IMR-90 (cell line): ENCODE measurements at regions not wholly inside any gene's neighbourhood (a gene's known extent, or its start where the extent isn't known, plus 50 kb on each side); places are given as distances from the start of the nearest gene placed in this dataset.

Experiments
- ATAC-seq: fragments of 200-7000 bp; cut with Tn5 transposase; 2 replicates; pipeline ENCODE4 v1.9.1; 2020; ENCODE audit warnings: low read depth, mild to moderate bottlenecking, moderate library complexity
- BruUV-seq: library from RNA; stranded (reverse); fragments of 400-500 nt; replicated peaks from 2 replicates; lab custom pipeline; 2021; lab: Mats Ljungman, UMichigan
- CTCF ChIA-PET: fragments of 300-600 bp; formaldehyde crosslinking; extraction: SDS; loops from one replicate; lab custom pipeline; 2021; ENCODE audit warnings: antibody characterized with exemption; lab: Yijun Ruan, JAX
- POLR2A ChIA-PET: fragments of 300-600 bp; sonication (Branson Sonifier 250); formaldehyde crosslinking; loops from one replicate; lab custom pipeline; 2022; ENCODE audit warnings: antibody characterized with exemption; ENCODE audit not compliant: unreplicated experiment; lab: Charles Lee
- DNase-seq: peaks from one replicate; pipeline ENCODE4 v3.0.0; 2013
- H2AFZ ChIP-seq: replicated peaks from 2 replicates; pipeline ENCODE3; 2013; ENCODE audit warnings: low read length, mild to moderate bottlenecking; ENCODE audit not compliant: poor library complexity
- H2AK5ac ChIP-seq: 2 replicates; pipeline ENCODE4 v1.6.1; 2013; ENCODE audit warnings: low read depth, low read length, inconsistent platforms
- H2AK9ac ChIP-seq: replicated peaks from 2 replicates; pipeline ENCODE3; 2013; ENCODE audit warnings: mild to moderate bottlenecking, low read depth, low read length, moderate library complexity; ENCODE audit not compliant: poor library complexity
- H2BK120ac ChIP-seq: 2 replicates; pipeline ENCODE4 v1.6.1; 2013; ENCODE audit warnings: low read depth, low read length, inconsistent platforms
- H2BK15ac ChIP-seq: 3 replicates; pipeline ENCODE4 v1.6.1; 2013; ENCODE audit warnings: low read depth, low read length, inconsistent platforms
- H2BK20ac ChIP-seq: 2 replicates; pipeline ENCODE4 v1.6.1; 2013; ENCODE audit warnings: low read depth, mild to moderate bottlenecking, inconsistent platforms, low read length, moderate library complexity
- H2BK5ac ChIP-seq: 2 replicates; pipeline ENCODE4 v1.6.1; 2013; ENCODE audit warnings: mild to moderate bottlenecking, low read depth, low read length, inconsistent platforms; ENCODE audit not compliant: poor library complexity, severe bottlenecking
- H3K14ac ChIP-seq: replicated peaks from 2 replicates; pipeline ENCODE4 v1.6.1; 2013; ENCODE audit warnings: low read depth, low read length, inconsistent platforms
- H3K18ac ChIP-seq: 2 replicates; pipeline ENCODE4 v1.6.1; 2013; ENCODE audit warnings: low read depth, low read length, control low read depth
- H3K23ac ChIP-seq: 2 replicates; pipeline ENCODE4 v1.6.1; 2013; ENCODE audit warnings: low read depth, low read length, inconsistent platforms
- H3K27ac ChIP-seq: 2 replicates; pipeline ENCODE4 v1.5.1; 2013; ENCODE audit warnings: mild to moderate bottlenecking, control low read depth, low read length; ENCODE audit not compliant: insufficient read depth
- H3K27me3 ChIP-seq: 2 replicates; pipeline ENCODE4 v1.6.1; 2013; ENCODE audit warnings: low read length; ENCODE audit not compliant: control insufficient read depth, insufficient read depth
- H3K36me3 ChIP-seq: 2 replicates; pipeline ENCODE4 v1.6.1; 2013; ENCODE audit warnings: low read length, mixed read lengths; ENCODE audit not compliant: control insufficient read depth, insufficient read depth
- H3K4ac ChIP-seq: 2 replicates; pipeline ENCODE4 v1.6.1; 2013; ENCODE audit warnings: low read depth, low read length, inconsistent platforms
- H3K4me1 ChIP-seq: 2 replicates; pipeline ENCODE4 v1.6.1; 2013; ENCODE audit warnings: low read length, mixed read lengths; ENCODE audit not compliant: control insufficient read depth, insufficient read depth
- H3K4me2 ChIP-seq: 2 replicates; pipeline ENCODE4 v1.6.1; 2013; ENCODE audit warnings: low read depth, mild to moderate bottlenecking, control low read depth, low read length, moderate library complexity
- H3K4me3 ChIP-seq: 2 replicates; pipeline ENCODE4 v1.5.1; 2013; ENCODE audit warnings: low read depth, mild to moderate bottlenecking, control low read depth, low read length, moderate library complexity; ENCODE audit not compliant: insufficient read depth
- H3K56ac ChIP-seq: 2 replicates; pipeline ENCODE4 v1.6.1; 2013; ENCODE audit warnings: low read length, inconsistent platforms; ENCODE audit not compliant: insufficient read depth; ENCODE audit errors: extremely low read depth
- H3K79me1 ChIP-seq, 2 experiments: 2 replicates each; pipeline ENCODE4 v1.6.1; 2013; ENCODE audit warnings: low read length in 2 of 2, inconsistent platforms in 1 of 2, low read depth in 1 of 2
- H3K9ac ChIP-seq: 2 replicates; pipeline ENCODE4 v1.6.1; 2013; ENCODE audit warnings: low read depth, low read length, control low read depth
- H3K9me1 ChIP-seq: 2 replicates; pipeline ENCODE4 v1.6.1; 2013; ENCODE audit warnings: low read length, inconsistent platforms; ENCODE audit not compliant: insufficient read depth
- H3K9me3 ChIP-seq: 2 replicates; pipeline ENCODE4 v1.6.1; 2013; ENCODE audit warnings: low read length; ENCODE audit not compliant: control insufficient read depth, insufficient read depth
- H4K20me1 ChIP-seq: 2 replicates; pipeline ENCODE4 v1.6.1; 2013; ENCODE audit warnings: low read length, inconsistent platforms; ENCODE audit not compliant: insufficient read depth
- H4K5ac ChIP-seq: 2 replicates; pipeline ENCODE4 v1.6.1; 2013; ENCODE audit warnings: mild to moderate bottlenecking, low read depth, low read length, control low read depth
- H4K8ac ChIP-seq, 2 experiments: 2 replicates each; pipeline ENCODE4 v1.6.1; 2013; ENCODE audit warnings: low read depth in 2 of 2, low read length in 2 of 2, control low read depth in 1 of 2, inconsistent platforms in 1 of 2
- H4K91ac ChIP-seq: 2 replicates; pipeline ENCODE4 v1.6.1; 2013; ENCODE audit warnings: low read depth, low read length, inconsistent platforms; ENCODE audit not compliant: insufficient read depth
- MXI1 ChIP-seq: IDR thresholded peaks from 2 replicates; pipeline ENCODE4 v1.6.1; 2012; ENCODE audit warnings: low read depth, mild to moderate bottlenecking, low read length, moderate library complexity, borderline replicate concordance
- POLR2A ChIP-seq: IDR thresholded peaks from 2 replicates; pipeline ENCODE4 v1.6.1; 2012; ENCODE audit warnings: mild to moderate bottlenecking, low read depth, low read length
- WGBS, 2 experiments: methylation state at CpG; one replicate each; pipeline versions ENCODE4 v1.1.5 to v1.1.7; 2013; ENCODE audit warnings: missing lambda C conversion rate in 2 of 2; ENCODE audit not compliant: insufficient read length in 1 of 2; ENCODE audit errors: extremely low coverage in 2 of 2; 5-methylcytosine and 5-hydroxymethylcytosine counted together
- dilution Hi-C: fragments of 300-500 bp; cut with HindIII; formaldehyde crosslinking; loops from one replicate; pipeline ENCODE4 v1.14.3; 2018; ENCODE audit warnings: low sequenced_read_pairs; ENCODE audit not compliant: unreplicated experiment
- in situ Hi-C: fragments of 300-500 bp; cut with MboI; formaldehyde crosslinking; loops from 3 replicates; pipeline ENCODE4 v1.14.3; 2019; ENCODE audit warnings: low sequenced_read_pairs, inconsistent platforms, mixed read lengths
- intact Hi-C: fragments of 100-400 bp; cut with micrococcal nuclease; formaldehyde crosslinking; loops from 2 replicates; pipeline ENCODE4 v1.10.0; 2022

- Histone ChIP-seq H3K23ac (no peak overlapping the region), H3K27ac (no peak overlapping the region), H3K4me1 (no peaks in the 10 kb centered on the region), H2BK20ac (no peak overlapping the region), H2AK5ac (no peak overlapping the region), H3K79me1 (no peaks in the 10 kb centered on the region), H4K5ac (no peak overlapping the region), H4K91ac (no peak overlapping the region), H2BK15ac (no peak overlapping the region), H3K36me3 (no peaks in the 10 kb centered on the region), H3K9ac (no peak overlapping the region), H3K18ac (no peak overlapping the region), H2AFZ (no peak overlapping the region), H2BK120ac (no peak overlapping the region), H4K20me1 (no peaks in the 10 kb centered on the region), H2BK5ac (no peak overlapping the region), H2AK9ac (no peak overlapping the region), H3K4me3 (no peak overlapping the region), H3K14ac (no peak overlapping the region), H4K8ac (no peak overlapping the region), H3K4me2 (no peak overlapping the region), H3K4ac (no peak overlapping the region), H3K9me1 (no peaks in the 10 kb centered on the region), H3K56ac (no peak overlapping the region), H3K9me3 (no peaks in the 10 kb centered on the region), H3K27me3 (no peaks in the 10 kb centered on the region)
- in situ Hi-C loops (no loop called here), dilution Hi-C loops (no loop called here), intact Hi-C loops (no loop called here)
- ChIA-PET POLR2A (no interaction called here), CTCF (no interaction called here)
- DNase-seq (no peak), ATAC-seq (no peak)
- 40% methylated on average over 1 of the region's 6 CpGs; no CpG with 5 or more reads in 1 of the 2 experiments for WGBS, 2 experiments
- TF ChIP-seq MXI1 (no peak), POLR2A (no peak)
- no TSS peak for BruUV-seq
Observed at GRCh38 chr13:96934889-96935489, 59.3 kb downstream of the OXGR1 start.
